ENCODE measurements at regions not wholly inside any gene's neighbourhood (a gene's known extent, or its start where the extent isn't known, plus 50 kb on each side); places are given as distances from the start of the nearest gene placed in this dataset.

DNA sequence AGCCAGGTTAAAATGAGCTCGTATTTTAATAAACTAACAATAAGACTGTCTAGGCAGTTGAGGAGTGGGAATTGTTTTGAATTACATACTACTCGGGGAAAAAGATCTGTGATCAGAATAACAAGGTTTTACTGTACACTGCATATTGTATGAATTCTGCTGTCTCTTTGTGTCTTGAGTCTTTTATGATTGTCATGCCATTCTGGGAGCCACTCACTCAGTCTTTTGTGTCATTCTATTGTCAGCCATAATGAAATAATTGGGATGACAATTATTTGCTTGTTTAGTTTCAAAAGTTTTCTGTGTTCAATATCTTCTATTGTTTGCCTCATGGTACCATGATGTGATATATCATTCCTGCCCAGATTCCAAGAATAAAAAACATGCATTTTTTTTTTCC is 339.6 kb upstream of the TBL1XR1 start:
- peaks cover 19% of the 10 kb centered on the region for H3F3A ChIP-seq (ENCODE audit: low read depth)
- TF ChIP-seq CTCF (conservative IDR thresholded peaks at IDR 0.05; ENCODE audit: low read length), result no peak
- no peak for TF ChIP-seq EZH2phosphoT487 (IDR thresholded peaks at IDR 0.05; ENCODE audit: borderline replicate concordance)

GRCh38 chr3:177537612-177538011 is 340.3 kb upstream of the TBL1XR1 start:
- no peaks in the 10 kb centered on the region for H3K9me2 ChIP-seq (replicated peaks; ENCODE audit: low read depth, low read length)
- H3K4me3 ChIP-seq (ENCODE audit: low read length, poor library complexity, severe bottlenecking), result no peak overlapping the region
- H2AFZ ChIP-seq (ENCODE audit: low read length), result no peak overlapping the region
- peaks cover 51% of the 10 kb centered on the region for H3K4me1 ChIP-seq (ENCODE audit: insufficient read depth, low read length, poor library complexity, severe bottlenecking)
- H3K27me3 ChIP-seq (ENCODE audit: insufficient read depth, low read length, poor library complexity, severe bottlenecking), result no peaks in the 10 kb centered on the region
- H3K4me2 ChIP-seq (ENCODE audit: low read depth, low read length, poor library complexity, severe bottlenecking), result peak overlapping the region; percentile 68
- H3K79me2 ChIP-seq (ENCODE audit: insufficient read depth, low read length), result no peaks in the 10 kb centered on the region
- no peaks in the 10 kb centered on the region for H3K9me3 ChIP-seq (ENCODE audit: insufficient read depth, low read depth, low read length)
- H3F3A ChIP-seq (ENCODE audit: low read depth), result peaks cover 19% of the 10 kb centered on the region
- H4K20me1 ChIP-seq (ENCODE audit: insufficient read depth, low read length, poor library complexity, severe bottlenecking), result no peaks in the 10 kb centered on the region
- no peak for TF ChIP-seq CTCF (conservative IDR thresholded peaks at IDR 0.05; ENCODE audit: low read length)
- TF ChIP-seq EZH2phosphoT487 (IDR thresholded peaks at IDR 0.05; ENCODE audit: borderline replicate concordance), result no peak
- H3K9ac ChIP-seq (ENCODE audit: low read depth, low read length, poor library complexity, severe bottlenecking), result peak overlapping the region; percentile 74
- no peaks in the 10 kb centered on the region for H3K36me3 ChIP-seq (ENCODE audit: insufficient read depth, low read length)

More for the DNA sequence above, 339.6 kb upstream of the TBL1XR1 start:
- Histone ChIP-seq H4K20me1 (ENCODE audit: insufficient read depth, low read length, poor library complexity, severe bottlenecking) (no peaks in the 10 kb centered on the region), H3K79me2 (ENCODE audit: insufficient read depth, low read length) (no peaks in the 10 kb centered on the region), H3K4me3 (ENCODE audit: low read length, poor library complexity, severe bottlenecking) (no peak overlapping the region), H3K36me3 (ENCODE audit: insufficient read depth, low read length) (no peaks in the 10 kb centered on the region), H3K27me3 (ENCODE audit: insufficient read depth, low read length, poor library complexity, severe bottlenecking) (no peaks in the 10 kb centered on the region), H3K9me3 (ENCODE audit: insufficient read depth, low read depth, low read length) (no peaks in the 10 kb centered on the region), H3K9me2 (replicated peaks; ENCODE audit: low read depth, low read length) (no peaks in the 10 kb centered on the region), H2AFZ (ENCODE audit: low read length) (no peak overlapping the region), H3K9ac (ENCODE audit: low read depth, low read length, poor library complexity, severe bottlenecking) (no peak overlapping the region), H3K4me1 (ENCODE audit: insufficient read depth, low read length, poor library complexity, severe bottlenecking) (peaks cover 47% of the 10 kb centered on the region), H3K4me2 (ENCODE audit: low read depth, low read length, poor library complexity, severe bottlenecking) (no peak overlapping the region)

DNA sequence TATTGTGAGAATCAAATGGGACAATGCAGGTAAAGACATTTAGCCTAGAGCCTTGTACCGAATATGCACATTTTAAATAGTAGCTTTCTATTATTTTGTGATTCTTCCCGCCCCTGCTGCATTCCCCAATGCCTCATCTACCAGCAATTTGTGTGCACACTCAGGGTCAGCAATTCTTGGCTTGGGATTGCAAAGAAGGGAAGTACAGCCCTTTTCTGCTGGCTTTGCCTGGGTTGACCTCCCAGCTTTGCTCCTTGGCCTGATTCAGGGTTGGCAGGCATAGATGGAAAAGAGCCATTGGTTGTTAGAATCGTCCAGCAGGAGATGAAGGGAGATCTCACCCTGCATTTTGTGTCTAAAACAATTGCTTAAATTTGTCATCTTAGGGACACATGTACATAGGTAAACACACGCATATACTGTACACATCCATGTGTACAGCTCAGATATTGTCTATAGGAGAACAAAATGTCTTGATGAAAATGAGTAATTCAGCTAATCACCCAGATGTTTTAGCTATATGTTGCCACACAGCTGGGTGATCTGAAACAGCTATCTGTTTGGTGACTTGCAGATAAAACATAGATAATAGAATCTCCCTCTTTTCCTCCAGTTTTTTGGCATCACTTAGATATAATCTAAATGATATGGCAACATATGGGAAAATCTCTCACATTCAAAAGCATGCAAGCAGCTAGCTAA is 340.9 kb upstream of the TBL1XR1 start:
- peak overlapping the region; percentile 0; the same call in 1 of the 2 replicates for H2AFZ ChIP-seq (ENCODE audit: low read length)
- H3K79me2 ChIP-seq (ENCODE audit: insufficient read depth, low read length), result no peaks in the 10 kb centered on the region
- H3K9me3 ChIP-seq (ENCODE audit: insufficient read depth, low read depth, low read length), result no peaks in the 10 kb centered on the region
- H4K20me1 ChIP-seq (ENCODE audit: insufficient read depth, low read length, poor library complexity, severe bottlenecking), result no peaks in the 10 kb centered on the region
- H3K4me2 ChIP-seq (ENCODE audit: low read depth, low read length, poor library complexity, severe bottlenecking), result peak overlapping the region; percentile 68
- H3K27me3 ChIP-seq (ENCODE audit: insufficient read depth, low read length, poor library complexity, severe bottlenecking), result no peaks in the 10 kb centered on the region
- TF ChIP-seq CTCF (conservative IDR thresholded peaks at IDR 0.05; ENCODE audit: low read length), result no peak
- TF ChIP-seq EZH2phosphoT487 (IDR thresholded peaks at IDR 0.05; ENCODE audit: borderline replicate concordance), result no peak
- peak overlapping the region; percentile 74 for H3K9ac ChIP-seq (ENCODE audit: low read depth, low read length, poor library complexity, severe bottlenecking)
- H3K4me1 ChIP-seq (ENCODE audit: insufficient read depth, low read length, poor library complexity, severe bottlenecking), result peaks cover 51% of the 10 kb centered on the region
- peaks cover 19% of the 10 kb centered on the region for H3F3A ChIP-seq (ENCODE audit: low read depth)
- no peaks in the 10 kb centered on the region for H3K9me2 ChIP-seq (replicated peaks; ENCODE audit: low read depth, low read length)
- H3K36me3 ChIP-seq (ENCODE audit: insufficient read depth, low read length), result no peaks in the 10 kb centered on the region
- H3K4me3 ChIP-seq (ENCODE audit: low read length, poor library complexity, severe bottlenecking), result peak overlapping the region; percentile 64

Measured in Loucy (cell line).